ENCODE measurements at regions not wholly inside any gene's neighbourhood (a gene's known extent, or its start where the extent isn't known, plus 50 kb on each side); places are given as distances from the start of the nearest gene placed in this dataset.

DNA sequence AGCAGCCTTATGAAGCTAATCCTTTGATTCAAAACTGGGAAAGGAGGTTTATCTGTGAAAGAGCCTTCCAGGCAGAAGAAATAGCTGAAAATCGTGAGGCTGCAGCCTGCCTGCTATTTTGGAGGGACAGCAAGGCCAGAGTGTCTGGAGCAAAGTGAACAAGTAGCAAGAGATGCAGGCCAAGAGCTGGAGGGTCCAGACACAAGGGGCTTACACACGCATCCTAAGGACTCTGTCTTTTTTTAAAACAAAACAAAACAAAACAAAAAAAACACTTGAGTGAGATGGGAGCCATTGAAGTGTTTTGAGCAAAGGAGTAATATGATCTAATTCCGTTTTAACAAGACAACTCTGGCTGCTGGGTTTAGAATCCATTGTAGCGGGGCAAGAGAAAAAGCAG is 76.4 kb upstream of the BCAT1 start:
- no peak overlapping the region; the same call in 1 of the 2 replicates for H3K4me3 ChIP-seq (ENCODE audit: low read length)
- TF ChIP-seq ZNF274 (IDR thresholded peaks at IDR 0.05; ENCODE audit: low read depth, low read length): no peak

DNA sequence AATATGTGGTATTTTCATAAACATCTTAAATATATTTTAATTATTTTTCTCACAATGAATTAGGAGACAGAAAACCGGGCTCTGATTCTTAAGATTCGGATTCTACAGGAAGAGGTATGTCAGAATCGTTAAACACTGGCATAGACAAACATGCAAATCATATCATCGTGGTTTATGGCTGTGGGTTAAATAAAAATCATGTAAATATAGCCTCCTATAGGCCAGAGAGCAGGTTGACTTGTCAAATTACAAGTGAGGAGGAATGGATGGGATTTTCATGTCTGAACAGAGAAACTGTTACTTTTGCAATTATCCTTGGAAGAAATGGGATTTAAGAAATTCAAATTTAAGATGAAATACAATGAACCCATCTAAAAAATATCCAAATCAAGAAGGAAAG is 74.9 kb upstream of the BCAT1 start:
- TF ChIP-seq ZNF274 (IDR thresholded peaks at IDR 0.05; ENCODE audit: low read depth, low read length): no peak
- H3K4me3 ChIP-seq (ENCODE audit: low read length): no peak overlapping the region

DNA sequence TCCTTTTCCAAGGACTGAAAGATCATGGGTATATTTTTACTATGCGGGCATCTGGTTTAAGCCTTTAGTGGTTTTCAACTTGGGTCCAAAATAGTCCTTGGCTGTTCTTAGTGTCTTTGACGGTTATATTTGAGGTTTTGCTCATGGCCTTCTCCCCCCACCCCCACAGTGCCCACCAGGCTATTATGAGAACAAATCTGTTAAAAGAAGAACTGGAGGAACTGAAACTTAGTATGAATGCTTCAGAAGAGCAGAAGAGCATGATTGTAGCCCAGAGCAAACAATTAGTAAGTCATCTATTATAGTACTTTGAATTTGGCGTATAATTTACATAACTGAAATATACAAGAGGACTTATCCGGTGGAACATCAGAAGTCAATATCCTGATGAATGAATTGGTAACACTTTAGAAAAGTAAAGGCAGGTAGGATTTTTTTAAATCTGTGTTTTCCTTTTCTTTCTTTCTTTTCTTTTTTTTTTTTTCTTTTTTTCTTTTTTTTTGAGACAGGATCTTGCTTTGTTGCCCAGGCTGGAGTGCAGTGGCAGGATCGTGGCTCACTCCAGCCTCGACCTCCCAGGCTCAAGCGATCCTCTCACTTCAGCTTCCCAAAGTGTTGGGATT is 71.8 kb upstream of the BCAT1 start:
- no peak for TF ChIP-seq ZNF274 (IDR thresholded peaks at IDR 0.05; ENCODE audit: low read depth, low read length)
- H3K4me3 ChIP-seq (ENCODE audit: low read length): peak overlapping the region; percentile 64; the same call in 1 of the 2 replicates

DNA sequence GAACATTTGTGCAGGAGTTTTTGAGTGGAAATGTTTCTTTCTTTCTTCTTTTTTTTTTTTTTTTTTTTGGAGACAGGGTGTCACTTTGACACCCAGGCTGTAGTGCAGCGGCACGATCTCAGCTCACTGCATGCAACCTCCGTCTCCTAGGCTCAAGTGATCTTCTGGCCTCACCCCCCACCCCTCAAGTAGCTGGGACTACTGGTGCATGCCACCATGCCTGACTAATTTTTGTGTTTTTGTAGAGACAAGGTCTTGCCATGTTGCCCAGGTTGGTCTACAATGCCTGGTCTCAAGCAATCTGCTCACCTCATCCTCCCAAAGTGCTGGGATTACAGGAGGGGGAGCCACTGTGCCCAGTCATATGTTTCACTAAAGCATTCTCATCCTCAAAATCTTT is 69.2 kb upstream of the BCAT1 start:
- no peak for TF ChIP-seq ZNF274 (IDR thresholded peaks at IDR 0.05; ENCODE audit: low read depth, low read length)
- H3K4me3 ChIP-seq (ENCODE audit: low read length): no peak overlapping the region

DNA sequence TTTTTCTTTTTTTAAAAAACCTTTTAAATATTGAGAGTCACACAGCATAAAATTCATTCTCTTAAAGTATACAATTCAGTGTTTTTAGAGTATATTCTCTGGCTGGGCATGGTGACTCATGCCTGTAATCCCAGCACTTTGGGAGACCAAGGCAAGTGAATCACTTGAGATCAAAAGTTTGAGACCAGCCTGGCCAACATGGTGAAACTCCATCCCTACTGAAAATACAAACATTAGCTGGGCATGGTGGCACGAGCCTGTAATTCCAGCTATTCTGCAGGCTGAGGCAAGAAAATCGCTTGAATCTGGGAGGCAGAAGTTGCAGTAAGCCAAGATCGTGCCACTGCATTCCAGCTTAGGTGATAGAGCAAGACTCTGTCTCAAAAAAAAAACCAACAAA is 68.4 kb upstream of the BCAT1 start:
- no peak overlapping the region for H3K4me3 ChIP-seq (ENCODE audit: low read length)
- TF ChIP-seq ZNF274 (IDR thresholded peaks at IDR 0.05; ENCODE audit: low read depth, low read length): no peak

DNA sequence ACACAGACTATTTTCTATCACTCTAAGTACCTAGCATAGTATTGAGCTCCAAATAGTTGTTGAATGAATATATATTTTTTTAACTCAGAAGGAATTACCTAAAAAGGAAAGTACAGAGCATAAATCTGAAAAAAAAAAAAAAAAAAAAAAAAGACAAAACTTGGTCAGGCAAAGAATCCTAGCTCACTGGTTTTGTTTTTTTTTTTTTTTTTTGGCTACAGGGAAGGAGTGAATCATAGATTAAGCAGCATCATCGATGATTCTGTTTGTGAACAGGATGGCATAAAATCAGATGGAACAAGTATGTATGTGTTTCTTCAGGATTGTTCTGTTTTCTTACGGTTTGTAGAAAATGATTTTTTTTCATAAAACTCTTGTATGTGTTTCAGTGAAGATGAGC is 66.1 kb upstream of the BCAT1 start:
- TF ChIP-seq ZNF274 (IDR thresholded peaks at IDR 0.05; ENCODE audit: low read depth, low read length): no peak
- no peak overlapping the region for H3K4me3 ChIP-seq (ENCODE audit: low read length)

DNA sequence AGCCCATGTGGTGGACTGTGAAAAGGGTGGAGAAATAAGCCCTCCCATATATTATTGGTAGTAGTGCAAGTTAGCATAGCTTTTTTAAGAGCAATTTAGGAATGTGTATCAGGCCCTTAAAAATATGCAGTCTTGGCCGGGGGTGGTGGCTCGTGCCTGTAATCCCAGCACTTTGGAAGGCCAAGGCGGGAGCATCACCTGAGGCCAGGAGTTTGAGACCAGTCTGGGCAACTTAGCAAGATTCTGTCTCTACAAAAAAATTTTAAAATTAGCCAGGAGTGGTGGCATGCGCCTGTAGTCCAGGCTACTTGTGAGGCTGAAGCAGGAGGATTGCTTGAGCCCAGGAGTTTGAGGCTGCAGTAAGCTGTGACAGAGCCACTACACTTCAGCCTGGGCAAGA is 64.2 kb upstream of the BCAT1 start:
- no peak overlapping the region for H3K4me3 ChIP-seq (ENCODE audit: low read length)
- TF ChIP-seq ZNF274 (IDR thresholded peaks at IDR 0.05; ENCODE audit: low read depth, low read length): no peak

DNA sequence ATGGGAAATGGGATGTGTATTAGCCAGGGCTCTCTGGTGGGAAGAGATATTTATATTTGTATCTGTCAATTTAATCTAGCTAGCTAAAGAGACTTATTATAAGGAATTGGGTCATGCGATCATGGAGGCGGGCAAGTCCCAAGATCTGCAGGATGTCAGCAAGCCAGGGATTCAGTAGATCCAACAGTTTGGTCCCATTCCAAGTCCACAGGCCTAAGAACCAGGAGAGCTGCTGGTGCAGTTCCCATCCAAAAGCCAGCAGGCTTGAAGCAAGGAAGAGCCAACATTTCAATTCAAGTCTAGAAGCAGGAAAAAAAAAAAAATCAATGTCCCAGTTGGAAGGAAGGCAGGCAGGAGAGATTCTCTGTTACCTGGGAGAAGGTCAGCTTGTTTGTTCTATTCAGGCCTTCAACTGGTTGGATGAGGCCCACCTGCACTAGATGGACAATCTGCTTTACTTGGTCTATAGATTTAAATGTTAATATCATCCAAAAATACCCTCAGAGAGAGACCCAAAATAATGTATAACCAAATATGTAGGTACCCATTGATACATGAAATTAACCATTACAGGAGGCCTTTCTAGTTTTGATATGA is 60.7 kb upstream of the BCAT1 start:
- no peak overlapping the region for H3K4me3 ChIP-seq (ENCODE audit: low read length)
- TF ChIP-seq ZNF274 (IDR thresholded peaks at IDR 0.05; ENCODE audit: low read depth, low read length): no peak

DNA sequence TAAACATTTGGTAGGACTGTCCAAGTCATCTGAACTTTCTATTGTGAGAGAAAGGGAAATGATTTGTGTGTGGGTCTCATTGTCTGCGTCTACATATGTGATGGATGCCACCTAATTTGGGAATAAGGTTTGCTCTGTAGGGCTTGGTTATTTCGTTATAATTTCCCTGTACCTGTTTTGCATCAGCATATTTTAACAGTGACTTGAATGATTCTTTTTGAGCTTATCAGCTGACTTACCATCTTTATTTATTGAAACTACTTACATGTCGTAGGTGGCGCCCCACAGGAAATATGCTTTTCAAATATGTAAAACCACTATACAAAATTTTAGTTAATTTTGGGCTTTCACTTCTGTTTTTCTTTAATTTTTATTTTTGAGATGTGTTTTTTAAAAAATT is 56.5 kb upstream of the BCAT1 start:
- no peak overlapping the region for H3K4me3 ChIP-seq (ENCODE audit: low read length)
- no peak for TF ChIP-seq ZNF274 (IDR thresholded peaks at IDR 0.05; ENCODE audit: low read depth, low read length)

DNA sequence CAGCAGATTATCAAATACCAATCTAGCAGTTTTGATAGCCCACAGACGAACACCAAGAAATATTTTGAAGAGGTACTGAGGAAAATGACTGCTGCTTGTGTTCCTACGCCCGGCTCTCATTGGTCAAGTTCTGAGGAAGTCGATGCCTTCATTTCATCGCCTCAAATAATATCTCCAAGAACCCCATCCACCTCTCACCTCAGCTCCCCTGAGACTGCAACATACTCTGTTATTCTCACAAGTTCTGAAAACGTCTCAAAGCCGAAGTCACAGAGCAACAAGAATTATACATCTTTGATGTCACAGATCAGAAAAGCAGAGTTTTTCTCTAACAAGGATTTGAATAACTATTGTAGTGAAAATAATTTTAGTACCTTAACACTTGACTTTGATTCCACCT is 55.5 kb upstream of the BCAT1 start:
- no peak overlapping the region; the same call in none of the 2 replicates for H3K4me3 ChIP-seq (ENCODE audit: low read length)
- no peak for TF ChIP-seq ZNF274 (IDR thresholded peaks at IDR 0.05; ENCODE audit: low read depth, low read length)

DNA sequence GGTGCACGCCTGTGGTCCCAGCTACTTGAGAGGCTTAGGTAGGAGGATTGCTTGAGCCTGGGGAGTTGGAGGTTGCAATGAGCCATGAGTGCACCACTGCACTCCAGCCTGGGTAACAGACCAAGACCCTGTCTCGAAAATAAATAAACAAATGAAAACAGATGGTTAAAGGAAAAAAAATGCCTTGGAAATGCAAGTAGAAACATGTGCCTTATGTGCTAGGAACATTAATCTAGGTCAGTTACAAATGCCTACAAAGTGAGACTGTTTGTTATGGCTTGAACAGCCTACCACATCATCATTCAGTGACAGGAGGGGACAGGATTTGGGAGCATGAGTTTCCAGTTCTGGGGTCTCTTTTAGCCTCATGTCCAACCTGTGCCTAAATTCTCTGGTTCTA is 52.4 kb upstream of the BCAT1 start:
- no peak for TF ChIP-seq ZNF274 (IDR thresholded peaks at IDR 0.05; ENCODE audit: low read depth, low read length)
- H3K4me3 ChIP-seq (ENCODE audit: low read length): no peak overlapping the region

All from GM08714 (cell line).